ENCODE measurements at regions not wholly inside any gene's neighbourhood (a gene's known extent, or its start where the extent isn't known, plus 50 kb on each side); places are given as distances from the start of the nearest gene placed in this dataset.

GRCh38 chr15:81915990-81916389 lies 129.8 kb downstream of the MEX3B start:
- TF ChIP-seq, protein P1, sequence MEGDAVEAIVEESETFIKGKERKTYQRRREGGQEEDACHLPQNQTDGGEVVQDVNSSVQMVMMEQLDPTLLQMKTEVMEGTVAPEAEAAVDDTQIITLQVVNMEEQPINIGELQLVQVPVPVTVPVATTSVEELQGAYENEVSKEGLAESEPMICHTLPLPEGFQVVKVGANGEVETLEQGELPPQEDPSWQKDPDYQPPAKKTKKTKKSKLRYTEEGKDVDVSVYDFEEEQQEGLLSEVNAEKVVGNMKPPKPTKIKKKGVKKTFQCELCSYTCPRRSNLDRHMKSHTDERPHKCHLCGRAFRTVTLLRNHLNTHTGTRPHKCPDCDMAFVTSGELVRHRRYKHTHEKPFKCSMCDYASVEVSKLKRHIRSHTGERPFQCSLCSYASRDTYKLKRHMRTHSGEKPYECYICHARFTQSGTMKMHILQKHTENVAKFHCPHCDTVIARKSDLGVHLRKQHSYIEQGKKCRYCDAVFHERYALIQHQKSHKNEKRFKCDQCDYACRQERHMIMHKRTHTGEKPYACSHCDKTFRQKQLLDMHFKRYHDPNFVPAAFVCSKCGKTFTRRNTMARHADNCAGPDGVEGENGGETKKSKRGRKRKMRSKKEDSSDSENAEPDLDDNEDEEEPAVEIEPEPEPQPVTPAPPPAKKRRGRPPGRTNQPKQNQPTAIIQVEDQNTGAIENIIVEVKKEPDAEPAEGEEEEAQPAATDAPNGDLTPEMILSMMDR (IDR thresholded peaks at IDR 0.05): no peak
- no peak for TF ChIP-seq POLR2A (IDR thresholded peaks at IDR 0.05)
